ENCODE measurements at regions not wholly inside any gene's neighbourhood (a gene's known extent, or its start where the extent isn't known, plus 50 kb on each side); places are given as distances from the start of the nearest gene placed in this dataset.

DNA sequence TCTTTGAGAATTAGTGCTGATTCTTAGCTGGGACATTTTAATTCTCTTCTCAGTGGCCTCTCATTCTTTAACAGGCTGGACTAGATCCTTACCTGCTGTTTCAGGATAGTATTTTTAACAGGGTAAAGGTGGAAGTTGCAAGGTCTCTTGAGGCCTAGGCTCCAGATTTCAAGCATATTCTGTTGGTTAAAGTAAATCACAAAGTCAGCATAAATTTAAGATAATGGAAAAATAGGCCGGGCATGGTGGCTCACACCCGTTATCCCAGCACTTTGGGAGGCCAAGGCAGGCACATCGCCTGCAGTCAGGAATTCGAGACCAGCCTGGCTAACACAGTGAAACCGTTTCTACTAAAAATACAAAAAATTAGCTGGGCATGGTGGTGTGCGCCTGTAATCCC, 1149.0 kb downstream of the EPHA7 start:
- TF ChIP-seq, protein P1, sequence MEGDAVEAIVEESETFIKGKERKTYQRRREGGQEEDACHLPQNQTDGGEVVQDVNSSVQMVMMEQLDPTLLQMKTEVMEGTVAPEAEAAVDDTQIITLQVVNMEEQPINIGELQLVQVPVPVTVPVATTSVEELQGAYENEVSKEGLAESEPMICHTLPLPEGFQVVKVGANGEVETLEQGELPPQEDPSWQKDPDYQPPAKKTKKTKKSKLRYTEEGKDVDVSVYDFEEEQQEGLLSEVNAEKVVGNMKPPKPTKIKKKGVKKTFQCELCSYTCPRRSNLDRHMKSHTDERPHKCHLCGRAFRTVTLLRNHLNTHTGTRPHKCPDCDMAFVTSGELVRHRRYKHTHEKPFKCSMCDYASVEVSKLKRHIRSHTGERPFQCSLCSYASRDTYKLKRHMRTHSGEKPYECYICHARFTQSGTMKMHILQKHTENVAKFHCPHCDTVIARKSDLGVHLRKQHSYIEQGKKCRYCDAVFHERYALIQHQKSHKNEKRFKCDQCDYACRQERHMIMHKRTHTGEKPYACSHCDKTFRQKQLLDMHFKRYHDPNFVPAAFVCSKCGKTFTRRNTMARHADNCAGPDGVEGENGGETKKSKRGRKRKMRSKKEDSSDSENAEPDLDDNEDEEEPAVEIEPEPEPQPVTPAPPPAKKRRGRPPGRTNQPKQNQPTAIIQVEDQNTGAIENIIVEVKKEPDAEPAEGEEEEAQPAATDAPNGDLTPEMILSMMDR (conservative IDR thresholded peaks at IDR 0.05; ENCODE audit: low read depth, low read length) = no peak
- no peak for TF ChIP-seq EZH2 (IDR thresholded peaks at IDR 0.05; ENCODE audit: low read length, unreplicated experiment)

All from PC-3 (cell line).